ENCODE measurements at regions not wholly inside any gene's neighbourhood (a gene's known extent, or its start where the extent isn't known, plus 50 kb on each side); places are given as distances from the start of the nearest gene placed in this dataset.

DNA sequence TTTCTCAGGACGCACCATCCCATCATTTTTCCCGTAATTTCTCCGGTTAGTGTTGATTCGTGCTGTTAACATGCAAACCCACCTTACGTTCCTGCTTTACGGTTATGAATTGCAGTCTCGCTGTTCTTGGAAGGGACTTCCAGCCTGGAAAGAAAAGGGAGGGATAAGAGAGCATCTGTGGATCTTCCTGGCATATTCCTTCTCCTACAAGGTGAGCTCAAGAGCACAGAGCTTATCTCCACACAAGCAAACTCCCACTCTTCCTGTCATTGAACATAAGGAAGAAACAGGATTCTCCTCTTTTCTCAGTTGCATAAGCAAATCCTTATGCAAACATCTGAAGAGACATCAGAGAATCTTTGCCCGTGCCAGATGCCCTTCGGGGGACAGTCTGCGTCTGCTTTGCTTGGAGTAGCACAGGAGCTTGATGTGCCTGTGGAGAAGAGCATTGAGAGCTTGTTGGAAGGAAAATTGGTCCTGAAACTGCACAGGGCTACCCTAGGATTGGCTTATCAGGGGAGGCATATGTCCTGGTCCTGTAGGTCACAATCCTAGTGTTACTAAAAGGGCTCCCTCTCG is 127.0 kb downstream of the ASMT start:
- TF ChIP-seq POLR2A (IDR thresholded peaks at IDR 0.05; ENCODE audit: low read depth) (no peak), POLR2AphosphoS5 (IDR thresholded peaks at IDR 0.05) (no peak), EP300 (IDR thresholded peaks at IDR 0.05) (no peak)
- TF ChIP-seq, protein P1, sequence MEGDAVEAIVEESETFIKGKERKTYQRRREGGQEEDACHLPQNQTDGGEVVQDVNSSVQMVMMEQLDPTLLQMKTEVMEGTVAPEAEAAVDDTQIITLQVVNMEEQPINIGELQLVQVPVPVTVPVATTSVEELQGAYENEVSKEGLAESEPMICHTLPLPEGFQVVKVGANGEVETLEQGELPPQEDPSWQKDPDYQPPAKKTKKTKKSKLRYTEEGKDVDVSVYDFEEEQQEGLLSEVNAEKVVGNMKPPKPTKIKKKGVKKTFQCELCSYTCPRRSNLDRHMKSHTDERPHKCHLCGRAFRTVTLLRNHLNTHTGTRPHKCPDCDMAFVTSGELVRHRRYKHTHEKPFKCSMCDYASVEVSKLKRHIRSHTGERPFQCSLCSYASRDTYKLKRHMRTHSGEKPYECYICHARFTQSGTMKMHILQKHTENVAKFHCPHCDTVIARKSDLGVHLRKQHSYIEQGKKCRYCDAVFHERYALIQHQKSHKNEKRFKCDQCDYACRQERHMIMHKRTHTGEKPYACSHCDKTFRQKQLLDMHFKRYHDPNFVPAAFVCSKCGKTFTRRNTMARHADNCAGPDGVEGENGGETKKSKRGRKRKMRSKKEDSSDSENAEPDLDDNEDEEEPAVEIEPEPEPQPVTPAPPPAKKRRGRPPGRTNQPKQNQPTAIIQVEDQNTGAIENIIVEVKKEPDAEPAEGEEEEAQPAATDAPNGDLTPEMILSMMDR (IDR thresholded peaks at IDR 0.05), result no peak
- WGBS, result 64% methylated on average over 10 of the region's 11 CpGs
- no peak for DNase-seq (ENCODE audit: extremely low spot score)
- intact Hi-C loops (cut with DNase I), result no loop called here
- Histone ChIP-seq H3K9me3 (no peaks in the 10 kb centered on the region), H3K36me3 (no peaks in the 10 kb centered on the region), H3K27me3 (peaks cover 0 to 3% (median 0%) of the 10 kb centered on the region in 4 donors), H3K4me3 (no peak overlapping the region), H3K27ac (replicated peaks in 1 of 4) (no peak overlapping the region), H3K4me1 (no peaks in the 10 kb centered on the region)

DNA sequence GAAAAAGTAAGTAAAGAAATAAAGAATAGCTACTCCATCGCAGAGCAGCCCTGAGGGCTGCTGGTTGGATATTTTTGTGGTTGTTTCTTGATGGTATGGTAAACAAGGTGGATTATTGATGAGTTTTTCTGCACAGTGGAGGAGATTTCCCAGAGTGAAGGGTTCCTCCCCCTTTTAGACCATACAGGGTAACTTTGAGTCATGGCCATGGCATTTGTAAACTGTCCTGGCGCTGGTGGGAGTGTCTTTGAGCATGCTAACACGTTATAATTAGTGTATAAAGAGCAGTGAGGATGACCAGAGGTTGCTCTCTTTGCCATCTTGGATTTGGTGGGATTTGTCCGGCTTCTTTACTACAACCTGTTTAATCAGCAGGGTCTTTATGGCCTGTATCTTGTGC is 128.2 kb downstream of the ASMT start:
- Histone ChIP-seq H3K36me3 (no peaks in the 10 kb centered on the region), H3K4me3 (no peak overlapping the region), H3K27me3 (peaks cover 0 to 3% (median 0%) of the 10 kb centered on the region in 4 donors), H3K4me1 (no peaks in the 10 kb centered on the region), H3K9me3 (peaks cover 0 to 3% (median under 1%) of the 10 kb centered on the region in 4 donors), H3K27ac (replicated peaks in 1 of 4) (no peak overlapping the region)
- TF ChIP-seq EP300 (IDR thresholded peaks at IDR 0.05) (no peak), POLR2AphosphoS5 (IDR thresholded peaks at IDR 0.05) (no peak), POLR2A (IDR thresholded peaks at IDR 0.05; ENCODE audit: low read depth) (no peak)
- TF ChIP-seq, protein P1 (IDR thresholded peaks at IDR 0.05), result no peak
- intact Hi-C loops (cut with DNase I), result no loop called here
- WGBS, result 46% methylated on average over 4 of the region's 4 CpGs
- DNase-seq (ENCODE audit: extremely low spot score), result no peak

DNA sequence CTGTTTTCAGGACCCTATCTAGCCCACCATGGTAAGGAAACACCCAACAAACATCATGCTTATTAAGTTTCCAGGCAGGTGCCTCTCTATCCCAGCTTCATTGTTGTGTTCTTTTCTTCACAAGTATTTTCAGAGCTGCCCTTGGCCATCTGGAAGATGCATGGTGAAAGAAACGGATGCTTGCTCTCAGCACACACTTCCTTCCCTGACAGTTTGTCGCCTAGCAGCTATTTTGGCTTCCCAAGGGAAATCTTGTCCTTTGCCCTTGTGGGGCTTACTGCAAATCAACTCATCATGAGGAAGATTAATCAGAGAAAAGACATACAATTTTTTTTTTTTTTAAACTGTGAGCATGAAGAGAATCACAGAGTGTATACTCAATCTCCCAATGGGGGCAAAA is 128.8 kb downstream of the ASMT start:
- TF ChIP-seq POLR2A (IDR thresholded peaks at IDR 0.05; ENCODE audit: low read depth) (no peak), EP300 (IDR thresholded peaks at IDR 0.05) (no peak), POLR2AphosphoS5 (IDR thresholded peaks at IDR 0.05) (no peak)
- TF ChIP-seq, protein P1 (IDR thresholded peaks at IDR 0.05), result no peak
- H3K36me3 ChIP-seq, result no peaks in the 10 kb centered on the region
- H3K27ac ChIP-seq (replicated peaks in 1 of 4), result no peak overlapping the region
- H3K4me1 ChIP-seq, result no peaks in the 10 kb centered on the region
- H3K9me3 ChIP-seq, result peaks cover 0 to 8% (median 6%) of the 10 kb centered on the region in 4 donors
- H3K4me3 ChIP-seq, result no peak overlapping the region
- intact Hi-C loops (cut with DNase I), result no loop called here
- DNase-seq (ENCODE audit: extremely low spot score), result no peak
- H3K27me3 ChIP-seq, result peaks cover 0 to 3% (median 0%) of the 10 kb centered on the region in 4 donors
- 13% methylated on average over 2 of the region's 2 CpGs for WGBS

DNA sequence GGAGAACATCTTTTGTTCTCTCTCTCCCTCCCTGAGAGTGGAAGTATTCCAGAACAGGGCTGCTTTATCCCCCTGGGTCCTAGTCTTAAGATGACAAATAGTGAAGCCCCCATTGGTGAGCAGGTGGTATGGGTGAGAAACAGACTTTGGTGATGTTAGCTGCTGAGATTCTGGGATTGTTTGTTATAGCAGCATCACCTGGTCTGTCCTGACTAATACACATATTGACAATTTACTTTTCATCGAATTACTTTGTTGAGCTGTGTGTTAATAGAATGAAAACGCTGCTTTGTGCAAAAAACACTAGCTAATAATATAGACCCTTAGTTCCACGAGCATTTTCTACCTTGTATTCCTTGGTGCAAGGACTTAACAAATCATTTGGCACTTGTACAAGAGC is 133.5 kb downstream of the ASMT start:
- H3K4me3 ChIP-seq, result no peak overlapping the region
- no peaks in the 10 kb centered on the region for H3K4me1 ChIP-seq
- TF ChIP-seq POLR2AphosphoS5 (IDR thresholded peaks at IDR 0.05) (no peak), POLR2A (IDR thresholded peaks at IDR 0.05; ENCODE audit: low read depth) (no peak), EP300 (IDR thresholded peaks at IDR 0.05) (no peak)
- TF ChIP-seq, protein P1 (IDR thresholded peaks at IDR 0.05), result no peak
- H3K9me3 ChIP-seq, result peaks cover 0 to 20% (median 11%) of the 10 kb centered on the region in 4 donors
- no peak for DNase-seq (ENCODE audit: extremely low spot score)
- 68% methylated on average over 3 of the region's 3 CpGs for WGBS
- peaks cover 0 to 4% (median 0%) of the 10 kb centered on the region in 4 donors for H3K27me3 ChIP-seq
- H3K36me3 ChIP-seq, result no peaks in the 10 kb centered on the region
- intact Hi-C loops (cut with DNase I), result no loop called here
- H3K27ac ChIP-seq (replicated peaks in 1 of 4), result no peak overlapping the region

DNA sequence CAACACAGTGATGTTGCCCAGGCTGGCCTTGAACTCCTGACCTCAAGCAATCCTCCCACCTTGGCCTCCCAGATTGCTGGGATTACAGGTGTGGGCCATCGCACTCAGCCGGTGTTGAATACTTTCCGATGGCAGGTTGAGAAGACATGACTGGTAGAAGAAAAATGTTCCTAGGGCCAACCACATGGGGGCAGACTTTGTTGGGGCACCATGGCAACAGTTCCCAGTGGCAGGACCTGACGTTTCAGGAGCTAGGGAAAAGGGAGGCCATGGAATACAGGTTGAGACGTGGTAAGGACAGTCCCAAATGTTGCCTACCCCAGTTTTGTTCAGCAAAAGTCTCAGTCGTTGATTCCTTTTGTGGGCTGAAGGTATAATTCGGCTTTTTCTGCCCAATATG is 134.6 kb downstream of the ASMT start:
- peaks cover 0 to 20% (median 11%) of the 10 kb centered on the region in 4 donors for H3K9me3 ChIP-seq
- H3K36me3 ChIP-seq, result no peaks in the 10 kb centered on the region
- DNase-seq (ENCODE audit: extremely low spot score), result no peak
- WGBS, result 81% methylated on average over 7 of the region's 7 CpGs
- no peak overlapping the region for H3K27ac ChIP-seq (replicated peaks in 1 of 4)
- H3K4me1 ChIP-seq, result no peaks in the 10 kb centered on the region
- TF ChIP-seq POLR2AphosphoS5 (IDR thresholded peaks at IDR 0.05), result no peak
- TF ChIP-seq EP300 (IDR thresholded peaks at IDR 0.05), result no peak
- TF ChIP-seq, protein P1 (IDR thresholded peaks at IDR 0.05), result no peak
- TF ChIP-seq POLR2A (IDR thresholded peaks at IDR 0.05; ENCODE audit: low read depth), result no peak
- peaks cover 0 to 4% (median 0%) of the 10 kb centered on the region in 4 donors for H3K27me3 ChIP-seq
- no peak overlapping the region for H3K4me3 ChIP-seq
- intact Hi-C loops (cut with DNase I), result no loop called here

Data from esophagus muscularis mucosa (tissue), 4 donors.